K562 (cell line): ENCODE measurements at regions not wholly inside any gene's neighbourhood (a gene's known extent, or its start where the extent isn't known, plus 50 kb on each side); places are given as distances from the start of the nearest gene placed in this dataset.

Experiments
- ATAC-seq: fragments of 200-7000 bp; cut with Tn5 transposase; 3 replicates; pipeline ENCODE4 v1.9.1; 2020; ENCODE audit warnings: moderate library complexity
- BruUV-seq: library from RNA; stranded (reverse); fragments of 400-500 nt; replicated peaks from 2 replicates; lab custom pipeline; 2021; lab: Mats Ljungman, UMichigan
- CTCF ChIA-PET: fragments of 300-600 bp; formaldehyde crosslinking; extraction: SDS; loops from one replicate; lab custom pipeline; 2021; ENCODE audit warnings: low intra/inter-chr PET ratio; lab: Yijun Ruan, JAX
- POLR2A ChIA-PET: fragments of 300-600, 350-650 bp; sonication (Branson Sonifier 250); formaldehyde crosslinking; extraction: SDS; loops from one replicate; lab custom pipeline; 2021; ENCODE audit warnings: antibody characterized with exemption, inconsistent platforms; lab: Yijun Ruan, JAX
- DNase-seq, 4 experiments: peaks; one replicate each; pipeline versions ENCODE4 v3.0.0 to v3.0.0-alpha.2; 2011 to 2018; ENCODE audit warnings: low spot score in 3 of 4, mixed read lengths in 3 of 4; ENCODE audit errors: extremely low read depth in 1 of 4
- FAIRE-seq: peaks from 2 replicates; lab custom pipeline; 2011; peaks lifted over from hg19 to GRCh38; lab: Jason Lieb, UNC
- H2AFZ ChIP-seq: 2 replicates; pipeline ENCODE4 v1.6.0; 2011; ENCODE audit warnings: low read depth, low read length, control low read depth, inconsistent platforms
- H3K27ac ChIP-seq: fragments of 200-600 bp; 3 replicates; pipeline ENCODE4 v1.8.0; 2011; ENCODE audit warnings: low read depth, mild to moderate bottlenecking, control low read depth, inconsistent platforms, low read length, moderate library complexity, mixed read lengths; ENCODE audit errors: extremely low read depth
- H3K27me3 ChIP-seq, 2 experiments: fragments of 300-600 bp in 1 of 2; 2 replicates in 1 of 2; 3 replicates in 1 of 2; pipeline versions ENCODE4 v1.6.0 to v1.8.0; 2011; ENCODE audit warnings: inconsistent platforms in 2 of 2, low read length in 2 of 2, mild to moderate bottlenecking in 1 of 2, mixed read lengths in 1 of 2, moderate library complexity in 1 of 2; ENCODE audit not compliant: control insufficient read depth in 2 of 2, insufficient read depth in 2 of 2
- H3K36me3 ChIP-seq: fragments of 300-600 bp; 3 replicates; pipeline ENCODE4 v1.8.0; 2011; ENCODE audit warnings: mild to moderate bottlenecking, low read length, inconsistent platforms; ENCODE audit not compliant: control insufficient read depth, insufficient read depth
- H3K4me1 ChIP-seq, 2 experiments: fragments of 200-600 bp in 1 of 2; replicated peaks in 1 of 2; 2 replicates in 1 of 2; 3 replicates in 1 of 2; pipeline versions ENCODE4 v1.5.1 to v1.8.0; 2011; ENCODE audit warnings: inconsistent platforms in 2 of 2, low read length in 2 of 2, mild to moderate bottlenecking in 1 of 2, mixed read lengths in 1 of 2, moderate library complexity in 1 of 2; ENCODE audit not compliant: control insufficient read depth in 2 of 2, insufficient read depth in 2 of 2
- H3K4me2 ChIP-seq: 2 replicates; pipeline ENCODE4 v1.6.1; 2011; ENCODE audit warnings: low read length, control low read depth, inconsistent platforms, mixed read lengths; ENCODE audit not compliant: insufficient read depth
- H3K4me3 ChIP-seq: fragments of 200-600 bp; sonication (generic), shearing (Covaris generic); 2 replicates; pipeline ENCODE4 v1.5.1; 2016; ENCODE audit warnings: control low read depth, inconsistent platforms
- H3K79me2 ChIP-seq: fragments of 200-600 bp; 3 replicates; pipeline ENCODE4 v1.8.0; 2011; ENCODE audit warnings: low read length, inconsistent platforms; ENCODE audit not compliant: control insufficient read depth, insufficient read depth
- H3K9ac ChIP-seq, 2 experiments: 2 replicates each; pipeline versions ENCODE4 v1.6.0 to v1.6.1; 2011; ENCODE audit warnings: low read depth in 2 of 2, low read length in 2 of 2, control low read depth in 1 of 2, inconsistent platforms in 1 of 2, mild to moderate bottlenecking in 1 of 2, mixed read lengths in 1 of 2; ENCODE audit not compliant: insufficient read depth in 1 of 2
- H3K9me1 ChIP-seq: one replicate; pipeline ENCODE4 v1.6.0; 2011; ENCODE audit warnings: inconsistent platforms, mild to moderate bottlenecking, low read length, moderate library complexity; ENCODE audit not compliant: control insufficient read depth, insufficient read depth
- H3K9me3 ChIP-seq: replicated peaks from 2 replicates; pipeline ENCODE4 v1.5.1; 2011; ENCODE audit warnings: low read depth, low read length, inconsistent platforms; ENCODE audit not compliant: control insufficient read depth, insufficient read depth
- H4K20me1 ChIP-seq: replicated peaks from 2 replicates; pipeline ENCODE4 v1.6.1; 2011; ENCODE audit warnings: low read length, inconsistent platforms, mixed read lengths; ENCODE audit not compliant: control insufficient read depth, insufficient read depth
- ELF4 ChIP-seq: fragments of 450-650 bp; formaldehyde crosslinking; IDR thresholded peaks from 2 replicates; pipeline ENCODE4 v1.4.0; 2022; ENCODE audit warnings: missing genetic modification characterization
- ERF ChIP-seq: fragments of 450-650 bp; formaldehyde crosslinking; IDR thresholded peaks from 2 replicates; pipeline ENCODE4 v1.4.0; 2020; ENCODE audit warnings: mild to moderate bottlenecking, mixed read lengths
- MYBL2 ChIP-seq, 2 experiments: fragments of 450-650 bp in 1 of 2; sonication (generic) in 1 of 2; formaldehyde crosslinking in 1 of 2; IDR thresholded peaks; 2 replicates each; pipeline versions ENCODE4 v1.6.1 to v1.8.1; 2017 to 2022; ENCODE audit warnings: borderline replicate concordance in 1 of 2, inconsistent platforms in 1 of 2, low read depth in 1 of 2, mild to moderate bottlenecking in 1 of 2, missing genetic modification reagents in 1 of 2, moderate library complexity in 1 of 2
- NCOA2 ChIP-seq, 2 experiments: fragments of 450-650 bp; IDR thresholded peaks; 2 replicates each; pipeline ENCODE4 v1.6.1; 2018; ENCODE audit warnings: mild to moderate bottlenecking in 2 of 2, moderate library complexity in 1 of 2; ENCODE audit not compliant: partially characterized antibody in 2 of 2
- RB1 ChIP-seq: fragments of 450-650 bp; IDR thresholded peaks from 2 replicates; pipeline ENCODE4 v1.6.1; 2017; ENCODE audit warnings: low read depth, mild to moderate bottlenecking
- TAF15 ChIP-seq: fragments of 200-400 bp; formaldehyde crosslinking; IDR thresholded peaks from 2 replicates; pipeline ENCODE4 v1.6.1; 2017; ENCODE audit warnings: mild to moderate bottlenecking, low read depth, low read length, moderate library complexity
- ZNF174 ChIP-seq: fragments of 250-450 bp; sonication (Bioruptor Pico); IDR thresholded peaks from 2 replicates; pipeline ENCODE4 v1.4.0; 2020; ENCODE audit warnings: mild to moderate bottlenecking
- ZNF668 ChIP-seq: fragments of 250-450 bp; sonication (Bioruptor Pico); IDR thresholded peaks from 2 replicates; pipeline ENCODE4 v1.8.0; 2022; ENCODE audit warnings: mild to moderate bottlenecking, inconsistent platforms
- WGBS: fragments of 100-300 bp; shearing (Covaris generic); methylation state at CpG from one replicate; pipeline ENCODE4 v1.1.6; 2016; ENCODE audit warnings: low coverage, mixed read lengths; ENCODE audit not compliant: insufficient coverage; ENCODE audit errors: missing lambda C conversion rate; 5-methylcytosine and 5-hydroxymethylcytosine counted together
- in situ Hi-C: fragments of 300-500 bp; cut with MboI; formaldehyde crosslinking; loops from 4 replicates; pipeline ENCODE4 v1.15.0; 2018; ENCODE audit warnings: inconsistent platforms, mixed read lengths
- intact Hi-C: fragments of 100-400 bp; cut with micrococcal nuclease; formaldehyde crosslinking; loops from 2 replicates; pipeline ENCODE4 v1.14.2; 2022
- TF ChIP-seq, protein P1 (sequence below): fragments of 200-800 bp; sonication (Bioruptor generic); IDR thresholded peaks from 2 replicates; pipeline ENCODE4 v1.6.1; 2016; ENCODE audit warnings: missing genetic modification characterization, missing compliant biosample characterization
- TF ChIP-seq, protein P2 (sequence below), 2 experiments: fragments of 450-650 bp in 1 of 2; sonication (generic) in 1 of 2; formaldehyde crosslinking; conservative IDR thresholded peaks; 2 replicates each; pipeline versions ENCODE4 v1.4.0 to v1.8.1; 2020 to 2022; ENCODE audit warnings: mild to moderate bottlenecking in 1 of 2, missing genetic modification reagents in 1 of 2
- TF ChIP-seq, protein P3 (sequence below), 2 experiments: fragments of 450-650 bp in 1 of 2; IDR thresholded peaks; 2 replicates each; pipeline ENCODE4 v1.6.1; 2011 to 2017; ENCODE audit warnings: low read depth in 2 of 2, antibody characterized with exemption in 1 of 2, borderline replicate concordance in 1 of 2, low read length in 1 of 2, mild to moderate bottlenecking in 1 of 2, mixed read lengths in 1 of 2; ENCODE audit not compliant: control insufficient read depth in 1 of 2

DNA sequence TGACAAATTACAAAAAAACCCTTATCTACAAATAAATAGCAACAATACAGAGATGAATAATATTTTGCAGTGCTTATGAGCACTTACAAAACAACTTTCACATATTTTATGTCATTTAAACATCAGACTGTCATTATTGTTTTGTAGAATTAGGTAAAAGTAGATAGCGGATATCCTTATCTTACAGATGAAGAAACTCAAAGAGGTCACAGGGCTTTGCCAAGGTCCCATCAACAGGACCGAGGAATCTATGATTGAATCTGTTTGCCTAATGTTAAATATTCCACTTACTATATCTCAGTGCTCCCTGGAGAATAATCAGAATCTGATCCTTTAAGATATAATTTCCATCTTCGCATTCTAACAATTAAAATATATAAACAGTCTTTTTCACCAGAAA, 119.0 kb downstream of the GASK1B start:
- no peak overlapping the region for H3K9ac ChIP-seq
- POLR2A ChIA-PET = no interaction called here
- no peaks in the 10 kb centered on the region for H3K4me1 ChIP-seq
- H3K79me2 ChIP-seq = no peaks in the 10 kb centered on the region
- H3K36me3 ChIP-seq = no peaks in the 10 kb centered on the region
- DNase-seq = no peak
- H2AFZ ChIP-seq = no peak overlapping the region
- in situ Hi-C loops (no loop called here), intact Hi-C loops (no loop called here)
- ATAC-seq = no peak
- whole genome bisulfite sequencing = 3% methylated on average over 3 of the region's 3 CpGs
- no peak overlapping the region for H3K4me2 ChIP-seq
- H3K4me3 ChIP-seq = no peak overlapping the region
- FAIRE-seq = no peak
- H4K20me1 ChIP-seq = no peaks in the 10 kb centered on the region
- CTCF ChIA-PET = no interaction called here
- no peaks in the 10 kb centered on the region for H3K27me3 ChIP-seq
- H3K9me1 ChIP-seq = no peaks in the 10 kb centered on the region
- no peak overlapping the region for H3K27ac ChIP-seq
- no peaks in the 10 kb centered on the region for H3K9me3 ChIP-seq
- BruUV-seq = no TSS peak
- TF ChIP-seq ZNF668 (no peak), ELF4 (CRISPR knock-in tag) (no peak), TAF15 (no peak), NCOA2 (IDR thresholded peaks at IDR 0.05; ENCODE audit: partially characterized antibody in 2 of 2) (no peak), MYBL2 (IDR thresholded peaks at IDR 0.05; ENCODE audit: low read depth) (no peak), MYBL2 (CRISPR knock-in tag; IDR thresholded peaks at IDR 0.05; ENCODE audit: borderline replicate concordance) (no peak), ERF (CRISPR knock-in tag) (no peak), RB1 (no peak), ZNF174 (CRISPR knock-in tag) (no peak)
- TF ChIP-seq, protein P1, sequence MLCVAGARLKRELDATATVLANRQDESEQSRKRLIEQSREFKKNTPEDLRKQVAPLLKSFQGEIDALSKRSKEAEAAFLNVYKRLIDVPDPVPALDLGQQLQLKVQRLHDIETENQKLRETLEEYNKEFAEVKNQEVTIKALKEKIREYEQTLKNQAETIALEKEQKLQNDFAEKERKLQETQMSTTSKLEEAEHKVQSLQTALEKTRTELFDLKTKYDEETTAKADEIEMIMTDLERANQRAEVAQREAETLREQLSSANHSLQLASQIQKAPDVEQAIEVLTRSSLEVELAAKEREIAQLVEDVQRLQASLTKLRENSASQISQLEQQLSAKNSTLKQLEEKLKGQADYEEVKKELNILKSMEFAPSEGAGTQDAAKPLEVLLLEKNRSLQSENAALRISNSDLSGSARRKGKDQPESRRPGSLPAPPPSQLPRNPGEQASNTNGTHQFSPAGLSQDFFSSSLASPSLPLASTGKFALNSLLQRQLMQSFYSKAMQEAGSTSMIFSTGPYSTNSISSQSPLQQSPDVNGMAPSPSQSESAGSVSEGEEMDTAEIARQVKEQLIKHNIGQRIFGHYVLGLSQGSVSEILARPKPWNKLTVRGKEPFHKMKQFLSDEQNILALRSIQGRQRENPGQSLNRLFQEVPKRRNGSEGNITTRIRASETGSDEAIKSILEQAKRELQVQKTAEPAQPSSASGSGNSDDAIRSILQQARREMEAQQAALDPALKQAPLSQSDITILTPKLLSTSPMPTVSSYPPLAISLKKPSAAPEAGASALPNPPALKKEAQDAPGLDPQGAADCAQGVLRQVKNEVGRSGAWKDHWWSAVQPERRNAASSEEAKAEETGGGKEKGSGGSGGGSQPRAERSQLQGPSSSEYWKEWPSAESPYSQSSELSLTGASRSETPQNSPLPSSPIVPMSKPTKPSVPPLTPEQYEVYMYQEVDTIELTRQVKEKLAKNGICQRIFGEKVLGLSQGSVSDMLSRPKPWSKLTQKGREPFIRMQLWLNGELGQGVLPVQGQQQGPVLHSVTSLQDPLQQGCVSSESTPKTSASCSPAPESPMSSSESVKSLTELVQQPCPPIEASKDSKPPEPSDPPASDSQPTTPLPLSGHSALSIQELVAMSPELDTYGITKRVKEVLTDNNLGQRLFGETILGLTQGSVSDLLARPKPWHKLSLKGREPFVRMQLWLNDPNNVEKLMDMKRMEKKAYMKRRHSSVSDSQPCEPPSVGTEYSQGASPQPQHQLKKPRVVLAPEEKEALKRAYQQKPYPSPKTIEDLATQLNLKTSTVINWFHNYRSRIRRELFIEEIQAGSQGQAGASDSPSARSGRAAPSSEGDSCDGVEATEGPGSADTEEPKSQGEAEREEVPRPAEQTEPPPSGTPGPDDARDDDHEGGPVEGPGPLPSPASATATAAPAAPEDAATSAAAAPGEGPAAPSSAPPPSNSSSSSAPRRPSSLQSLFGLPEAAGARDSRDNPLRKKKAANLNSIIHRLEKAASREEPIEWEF (CRISPR knock-in tag) = no peak
- TF ChIP-seq, protein P2, sequence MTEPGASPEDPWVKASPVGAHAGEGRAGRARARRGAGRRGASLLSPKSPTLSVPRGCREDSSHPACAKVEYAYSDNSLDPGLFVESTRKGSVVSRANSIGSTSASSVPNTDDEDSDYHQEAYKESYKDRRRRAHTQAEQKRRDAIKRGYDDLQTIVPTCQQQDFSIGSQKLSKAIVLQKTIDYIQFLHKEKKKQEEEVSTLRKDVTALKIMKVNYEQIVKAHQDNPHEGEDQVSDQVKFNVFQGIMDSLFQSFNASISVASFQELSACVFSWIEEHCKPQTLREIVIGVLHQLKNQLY (CRISPR knock-in tag; conservative IDR thresholded peaks at IDR 0.05) = no peak
- TF ChIP-seq, protein P3, sequence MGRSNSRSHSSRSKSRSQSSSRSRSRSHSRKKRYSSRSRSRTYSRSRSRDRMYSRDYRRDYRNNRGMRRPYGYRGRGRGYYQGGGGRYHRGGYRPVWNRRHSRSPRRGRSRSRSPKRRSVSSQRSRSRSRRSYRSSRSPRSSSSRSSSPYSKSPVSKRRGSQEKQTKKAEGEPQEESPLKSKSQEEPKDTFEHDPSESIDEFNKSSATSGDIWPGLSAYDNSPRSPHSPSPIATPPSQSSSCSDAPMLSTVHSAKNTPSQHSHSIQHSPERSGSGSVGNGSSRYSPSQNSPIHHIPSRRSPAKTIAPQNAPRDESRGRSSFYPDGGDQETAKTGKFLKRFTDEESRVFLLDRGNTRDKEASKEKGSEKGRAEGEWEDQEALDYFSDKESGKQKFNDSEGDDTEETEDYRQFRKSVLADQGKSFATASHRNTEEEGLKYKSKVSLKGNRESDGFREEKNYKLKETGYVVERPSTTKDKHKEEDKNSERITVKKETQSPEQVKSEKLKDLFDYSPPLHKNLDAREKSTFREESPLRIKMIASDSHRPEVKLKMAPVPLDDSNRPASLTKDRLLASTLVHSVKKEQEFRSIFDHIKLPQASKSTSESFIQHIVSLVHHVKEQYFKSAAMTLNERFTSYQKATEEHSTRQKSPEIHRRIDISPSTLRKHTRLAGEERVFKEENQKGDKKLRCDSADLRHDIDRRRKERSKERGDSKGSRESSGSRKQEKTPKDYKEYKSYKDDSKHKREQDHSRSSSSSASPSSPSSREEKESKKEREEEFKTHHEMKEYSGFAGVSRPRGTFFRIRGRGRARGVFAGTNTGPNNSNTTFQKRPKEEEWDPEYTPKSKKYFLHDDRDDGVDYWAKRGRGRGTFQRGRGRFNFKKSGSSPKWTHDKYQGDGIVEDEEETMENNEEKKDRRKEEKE (IDR thresholded peaks at IDR 0.05; ENCODE audit: borderline replicate concordance in 1 of 2, control insufficient read depth in 1 of 2, low read depth in 2 of 2, low read length in 1 of 2) = no peak
